B cell (primary cell): ENCODE measurements at regions not wholly inside any gene's neighbourhood (a gene's known extent, or its start where the extent isn't known, plus 50 kb on each side); places are given as distances from the start of the nearest gene placed in this dataset.

Source experiments
- ATAC-seq: fragments of 200-7000 bp; cut with Tn5 transposase; one replicate; pipeline ENCODE4 v1.10.0; 2021; ENCODE audit warnings: low read depth, mild to moderate bottlenecking, moderate number of reproducible peaks, moderate library complexity
- CTCF ChIA-PET: fragments of 350-600 bp; sonication (Branson Sonifier 250); formaldehyde crosslinking; loops from one replicate; lab custom pipeline; 2021; ENCODE audit warnings: antibody characterized with exemption, inconsistent platforms; lab: Charles Lee
- POLR2A ChIA-PET: fragments of 350-600 bp; sonication (Branson Sonifier 250); formaldehyde crosslinking; loops from one replicate; lab custom pipeline; 2021; ENCODE audit warnings: antibody characterized with exemption; lab: Charles Lee
- DNase-seq: peaks from one replicate; pipeline ENCODE4 v3.0.0; 2013
- H2AFZ ChIP-seq: 2 replicates; pipeline ENCODE4 v1.6.1; 2012; ENCODE audit warnings: mild to moderate bottlenecking, low read depth, low read length; ENCODE audit not compliant: insufficient read depth, poor library complexity, severe bottlenecking
- H3K27ac ChIP-seq, 2 donors: 1 replicate in 1 of 2; 2 replicates in 1 of 2; pipeline ENCODE4 v1.5.1; 2012 to 2013; ENCODE audit warnings: low read length in 2 of 2, mild to moderate bottlenecking in 2 of 2, moderate library complexity in 1 of 2
- H3K27me3 ChIP-seq, 4 experiments: fragments of 200-600 bp in 1 of 4; sonication (generic) in 1 of 4; replicated peaks in 1 of 4; 1 replicate in 2 of 4; 2 replicates in 2 of 4; pipeline versions ENCODE4 v1.6.1 to v1.7.0; 2013 to 2016; ENCODE audit warnings: low read length in 3 of 4, mild to moderate bottlenecking in 2 of 4, mixed read lengths in 1 of 4, moderate library complexity in 1 of 4; ENCODE audit not compliant: insufficient read depth in 4 of 4, control insufficient read depth in 3 of 4; ENCODE audit errors: control extremely low read depth in 1 of 4
- H3K36me3 ChIP-seq, 2 experiments: replicated peaks in 1 of 2; 1 replicate in 1 of 2; 2 replicates in 1 of 2; pipeline versions ENCODE4 v1.6.1 to v1.7.1; 2013; ENCODE audit warnings: low read length in 1 of 2; ENCODE audit not compliant: insufficient read depth in 2 of 2, control insufficient read depth in 1 of 2; ENCODE audit errors: control extremely low read depth in 1 of 2, extremely low read depth in 1 of 2
- H3K4me1 ChIP-seq, 2 donors: fragments of 200-600 bp in 1 of 2; sonication (generic) in 1 of 2; 1 replicate in 1 of 2; 2 replicates in 1 of 2; pipeline versions ENCODE4 v1.5.1 to v1.6.1; 2013 to 2017; ENCODE audit warnings: low read length in 2 of 2; ENCODE audit not compliant: control insufficient read depth in 2 of 2, insufficient read depth in 2 of 2
- H3K4me2 ChIP-seq: replicated peaks from 2 replicates; pipeline ENCODE3; 2012; ENCODE audit warnings: mild to moderate bottlenecking, low read depth, low read length; ENCODE audit not compliant: poor library complexity, severe bottlenecking
- H3K4me3 ChIP-seq, 5 experiments: fragments of 200-600 bp in 1 of 5; sonication (generic) in 1 of 5; 1 replicate in 3 of 5; 2 replicates in 2 of 5; pipeline versions ENCODE4 v1.5.1 to v1.7.0; 2011 to 2016; ENCODE audit warnings: low read length in 4 of 5, mild to moderate bottlenecking in 4 of 5, low read depth in 2 of 5, control low read depth in 1 of 5, moderate library complexity in 1 of 5; ENCODE audit not compliant: insufficient read depth in 1 of 5; ENCODE audit errors: control extremely low read depth in 1 of 5, extremely low read depth in 1 of 5
- H3K79me2 ChIP-seq: fragments of 200-600 bp; sonication (generic); one replicate; pipeline ENCODE4 v1.6.0; 2016; ENCODE audit warnings: low read length; ENCODE audit not compliant: control insufficient read depth, insufficient read depth
- H3K9ac ChIP-seq: fragments of 200-600 bp; sonication (generic); 2 replicates; pipeline ENCODE4 v1.6.1; 2017; ENCODE audit warnings: mild to moderate bottlenecking, low read length, moderate library complexity
- H3K9me3 ChIP-seq, 3 donors: one replicate each; pipeline versions ENCODE4 v1.6.1 to v1.7.1; 2013; ENCODE audit warnings: low read length in 2 of 3; ENCODE audit not compliant: control insufficient read depth in 2 of 3, insufficient read depth in 1 of 3; ENCODE audit errors: control extremely low read depth in 1 of 3
- H4K20me1 ChIP-seq: 2 replicates; pipeline ENCODE4 v1.6.0; 2012; ENCODE audit warnings: mild to moderate bottlenecking, low read length; ENCODE audit not compliant: insufficient read depth, control insufficient read depth, poor library complexity, severe bottlenecking
- H3K27ac Mint-ChIP-seq: one replicate; pipeline ENCODE4 v1.8.0; 2021; ENCODE audit warnings: mixed read lengths
- H3K27me3 Mint-ChIP-seq: one replicate; pipeline ENCODE4 v1.8.0; 2021; ENCODE audit warnings: mixed read lengths
- H3K4me1 Mint-ChIP-seq: one replicate; pipeline ENCODE4 v1.8.0; 2021; ENCODE audit warnings: mixed read lengths
- H3K4me3 Mint-ChIP-seq: one replicate; pipeline ENCODE4 v1.8.0; 2021; ENCODE audit warnings: mixed read lengths
- H3K9me3 Mint-ChIP-seq: one replicate; pipeline ENCODE4 v1.8.0; 2022; ENCODE audit warnings: mixed read lengths; ENCODE audit not compliant: insufficient read depth
- EZH2 ChIP-seq: IDR thresholded peaks from 2 replicates; pipeline ENCODE4 v1.6.1; 2012; ENCODE audit warnings: borderline replicate concordance, low read depth, mild to moderate bottlenecking, moderate library complexity, low read length; ENCODE audit not compliant: insufficient read depth, poor library complexity, severe bottlenecking
- WGBS: methylation state at CpG from one replicate; pipeline ENCODE4 v1.1.5; 2013; ENCODE audit warnings: missing lambda C conversion rate; ENCODE audit not compliant: insufficient coverage; 5-methylcytosine and 5-hydroxymethylcytosine counted together
- intact Hi-C: fragments of 100-400 bp; cut with micrococcal nuclease; formaldehyde crosslinking; loops from one replicate; pipeline ENCODE4 v1.10.0; 2022
- TF ChIP-seq, protein P1 (sequence below): fragments of 200-600 bp; IDR thresholded peaks from one replicate; pipeline ENCODE4 v1.8.0; 2022; ENCODE audit warnings: antibody characterized with exemption, mild to moderate bottlenecking

- H3K9me3 ChIP-seq: peaks cover 0 to under 1% (median 0%) of the 10 kb centered on the region in 3 donors
- CTCF ChIA-PET: no interaction called here
- DNase-seq (no peak), ATAC-seq (no peak)
- H3K4me3 ChIP-seq: no peak overlapping the region
- peaks cover 2% of the 10 kb centered on the region for H3K9me3 Mint-ChIP-seq
- POLR2A ChIA-PET: no interaction called here
- TF ChIP-seq EZH2: no peak
- TF ChIP-seq, protein P1, sequence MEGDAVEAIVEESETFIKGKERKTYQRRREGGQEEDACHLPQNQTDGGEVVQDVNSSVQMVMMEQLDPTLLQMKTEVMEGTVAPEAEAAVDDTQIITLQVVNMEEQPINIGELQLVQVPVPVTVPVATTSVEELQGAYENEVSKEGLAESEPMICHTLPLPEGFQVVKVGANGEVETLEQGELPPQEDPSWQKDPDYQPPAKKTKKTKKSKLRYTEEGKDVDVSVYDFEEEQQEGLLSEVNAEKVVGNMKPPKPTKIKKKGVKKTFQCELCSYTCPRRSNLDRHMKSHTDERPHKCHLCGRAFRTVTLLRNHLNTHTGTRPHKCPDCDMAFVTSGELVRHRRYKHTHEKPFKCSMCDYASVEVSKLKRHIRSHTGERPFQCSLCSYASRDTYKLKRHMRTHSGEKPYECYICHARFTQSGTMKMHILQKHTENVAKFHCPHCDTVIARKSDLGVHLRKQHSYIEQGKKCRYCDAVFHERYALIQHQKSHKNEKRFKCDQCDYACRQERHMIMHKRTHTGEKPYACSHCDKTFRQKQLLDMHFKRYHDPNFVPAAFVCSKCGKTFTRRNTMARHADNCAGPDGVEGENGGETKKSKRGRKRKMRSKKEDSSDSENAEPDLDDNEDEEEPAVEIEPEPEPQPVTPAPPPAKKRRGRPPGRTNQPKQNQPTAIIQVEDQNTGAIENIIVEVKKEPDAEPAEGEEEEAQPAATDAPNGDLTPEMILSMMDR: no peak
- H3K9ac ChIP-seq: no peak overlapping the region
- no peak overlapping the region for H3K27ac ChIP-seq
- no peaks in the 10 kb centered on the region for H3K4me1 Mint-ChIP-seq
- H2AFZ ChIP-seq: no peak overlapping the region
- no peaks in the 10 kb centered on the region for H3K79me2 ChIP-seq
- H4K20me1 ChIP-seq: no peaks in the 10 kb centered on the region
- no peaks in the 10 kb centered on the region for H3K4me1 ChIP-seq
- intact Hi-C loops: no loop called here
- H3K27me3 Mint-ChIP-seq: no peaks in the 10 kb centered on the region
- no peaks in the 10 kb centered on the region for H3K36me3 ChIP-seq
- no peaks in the 10 kb centered on the region for H3K27me3 ChIP-seq
- no peak overlapping the region for H3K4me3 Mint-ChIP-seq
- no peak overlapping the region for H3K27ac Mint-ChIP-seq
- WGBS: no CpG with 5 or more reads among the region's 3 CpGs
- H3K4me2 ChIP-seq: no peak overlapping the region
These were observed 206.1 kb upstream of the NPSR1 start for GRCh38 chr7:34451923-34452322.

GRCh38 chr7:34452363-34452762 lies 205.7 kb upstream of the NPSR1 start:
- no peak overlapping the region for H3K4me3 ChIP-seq
- no peaks in the 10 kb centered on the region for H3K27me3 ChIP-seq
- H3K9ac ChIP-seq: no peak overlapping the region
- Mint-ChIP-seq H3K27me3 (no peaks in the 10 kb centered on the region), H3K9me3 (peaks cover 2% of the 10 kb centered on the region), H3K27ac (no peak overlapping the region), H3K4me1 (no peaks in the 10 kb centered on the region), H3K4me3 (no peak overlapping the region)
- H3K79me2 ChIP-seq: no peaks in the 10 kb centered on the region
- CTCF ChIA-PET: no interaction called here
- H3K9me3 ChIP-seq: peaks cover 0 to 5% (median 0%) of the 10 kb centered on the region in 3 donors
- H3K36me3 ChIP-seq: no peaks in the 10 kb centered on the region
- H3K27ac ChIP-seq: no peak overlapping the region
- WGBS: 100% methylated on average over 3 of the region's 7 CpGs
- DNase-seq: no peak
- ATAC-seq: no peak
- H2AFZ ChIP-seq: no peak overlapping the region
- H4K20me1 ChIP-seq: no peaks in the 10 kb centered on the region
- no peak for TF ChIP-seq EZH2
- TF ChIP-seq, protein P1: no peak
- no peak overlapping the region for H3K4me2 ChIP-seq
- intact Hi-C loops: no loop called here
- no peaks in the 10 kb centered on the region for H3K4me1 ChIP-seq
- POLR2A ChIA-PET: no interaction called here
